ENCODE measurements at regions not wholly inside any gene's neighbourhood (a gene's known extent, or its start where the extent isn't known, plus 50 kb on each side); places are given as distances from the start of the nearest gene placed in this dataset.

DNA sequence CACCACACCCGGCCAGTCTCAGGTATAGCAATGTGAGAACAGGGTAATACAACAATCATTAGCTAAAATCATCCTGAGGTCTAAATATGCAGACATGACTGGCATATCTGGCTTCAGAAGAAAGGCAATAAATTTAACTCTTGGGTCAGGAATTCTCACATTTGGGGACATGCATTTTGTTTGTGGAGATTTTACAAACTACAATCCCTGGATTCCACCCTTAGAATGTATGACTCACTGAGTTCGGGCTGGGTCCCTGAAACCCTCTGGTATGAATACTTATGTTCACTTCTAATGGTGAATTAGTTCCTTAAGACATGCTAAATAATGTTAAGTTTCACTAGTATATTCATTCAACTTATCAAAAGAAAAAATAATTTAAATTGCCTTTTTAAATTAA lies 98.9 kb upstream of the HMGA2 start:
- H3K27me3 Mint-ChIP-seq (ENCODE audit: low read depth, unreplicated experiment): peaks cover 2% of the 10 kb centered on the region
- Histone ChIP-seq H3K4me3 (ENCODE audit: insufficient read depth, low read depth, low read length) (no peak overlapping the region), H3K9me3 (ENCODE audit: insufficient read depth, low read depth, low read length) (no peaks in the 10 kb centered on the region), H3K4me2 (ENCODE audit: low read length) (no peak overlapping the region), H4K20me1 (ENCODE audit: insufficient read depth, low read length) (no peaks in the 10 kb centered on the region), H3K79me2 (ENCODE audit: insufficient read depth, low read length) (no peaks in the 10 kb centered on the region), H3K9ac (ENCODE audit: low read length) (no peak overlapping the region), H3K4me1 (ENCODE audit: insufficient read depth, low read length) (peaks cover 10% of the 10 kb centered on the region), H3K36me3 (ENCODE audit: insufficient read depth, low read length) (no peaks in the 10 kb centered on the region), H3K27me3 (ENCODE audit: insufficient read depth, low read length) (no peaks in the 10 kb centered on the region), H2AFZ (ENCODE audit: low read depth, low read length) (no peak overlapping the region), H3K27ac (ENCODE audit: low read depth, low read length) (no peak overlapping the region)
- no peak for FAIRE-seq
- no peaks in the 10 kb centered on the region for H3K9me3 Mint-ChIP-seq (ENCODE audit: unreplicated experiment)
- H3K36me3 Mint-ChIP-seq (ENCODE audit: low read depth, unreplicated experiment): no peaks in the 10 kb centered on the region
- DNase-seq (ENCODE audit: low read depth): peak; percentile 47
- no peak for TF ChIP-seq EZH2 (IDR thresholded peaks at IDR 0.05; ENCODE audit: insufficient read depth, low read length)
- TF ChIP-seq, protein P1, sequence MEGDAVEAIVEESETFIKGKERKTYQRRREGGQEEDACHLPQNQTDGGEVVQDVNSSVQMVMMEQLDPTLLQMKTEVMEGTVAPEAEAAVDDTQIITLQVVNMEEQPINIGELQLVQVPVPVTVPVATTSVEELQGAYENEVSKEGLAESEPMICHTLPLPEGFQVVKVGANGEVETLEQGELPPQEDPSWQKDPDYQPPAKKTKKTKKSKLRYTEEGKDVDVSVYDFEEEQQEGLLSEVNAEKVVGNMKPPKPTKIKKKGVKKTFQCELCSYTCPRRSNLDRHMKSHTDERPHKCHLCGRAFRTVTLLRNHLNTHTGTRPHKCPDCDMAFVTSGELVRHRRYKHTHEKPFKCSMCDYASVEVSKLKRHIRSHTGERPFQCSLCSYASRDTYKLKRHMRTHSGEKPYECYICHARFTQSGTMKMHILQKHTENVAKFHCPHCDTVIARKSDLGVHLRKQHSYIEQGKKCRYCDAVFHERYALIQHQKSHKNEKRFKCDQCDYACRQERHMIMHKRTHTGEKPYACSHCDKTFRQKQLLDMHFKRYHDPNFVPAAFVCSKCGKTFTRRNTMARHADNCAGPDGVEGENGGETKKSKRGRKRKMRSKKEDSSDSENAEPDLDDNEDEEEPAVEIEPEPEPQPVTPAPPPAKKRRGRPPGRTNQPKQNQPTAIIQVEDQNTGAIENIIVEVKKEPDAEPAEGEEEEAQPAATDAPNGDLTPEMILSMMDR (IDR thresholded peaks at IDR 0.05; ENCODE audit: insufficient read depth, low read depth, low read length): no peak
- H3K4me3 Mint-ChIP-seq (ENCODE audit: unreplicated experiment): no peak overlapping the region
- H3K4me1 Mint-ChIP-seq (ENCODE audit: low read depth, unreplicated experiment): peaks cover 11% of the 10 kb centered on the region
- H3K27ac Mint-ChIP-seq (ENCODE audit: unreplicated experiment): no peak overlapping the region

DNA sequence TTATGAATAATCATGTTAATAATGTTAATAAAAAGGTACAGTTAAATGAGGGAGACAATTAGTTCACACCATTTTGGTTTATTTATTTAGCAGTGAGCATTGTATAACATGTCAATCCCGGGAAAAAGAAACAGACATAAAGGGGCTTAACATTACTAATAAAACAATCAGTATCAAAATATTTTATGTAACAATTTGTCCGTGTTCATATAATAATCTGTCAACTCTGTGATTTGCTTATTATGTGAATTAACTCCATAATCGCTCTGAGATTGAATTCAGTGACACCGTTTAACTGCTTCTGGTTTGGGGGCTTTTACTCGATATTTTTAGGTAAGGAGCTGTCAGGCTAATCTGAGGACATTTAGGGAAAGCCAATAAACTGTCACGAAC lies 95.8 kb upstream of the HMGA2 start:
- Histone ChIP-seq H3K79me2 (ENCODE audit: insufficient read depth, low read length) (no peaks in the 10 kb centered on the region), H3K27ac (ENCODE audit: low read depth, low read length) (peak overlapping the region; percentile 79), H3K27me3 (ENCODE audit: insufficient read depth, low read length) (no peaks in the 10 kb centered on the region), H3K9ac (ENCODE audit: low read length) (peak overlapping the region; percentile 87), H3K36me3 (ENCODE audit: insufficient read depth, low read length) (no peaks in the 10 kb centered on the region), H3K4me3 (ENCODE audit: insufficient read depth, low read depth, low read length) (peak overlapping the region; percentile 61), H3K4me1 (ENCODE audit: insufficient read depth, low read length) (peaks cover 3% of the 10 kb centered on the region), H2AFZ (ENCODE audit: low read depth, low read length) (peak overlapping the region; percentile 80), H4K20me1 (ENCODE audit: insufficient read depth, low read length) (no peaks in the 10 kb centered on the region), H3K4me2 (ENCODE audit: low read length) (peak overlapping the region; percentile 97), H3K9me3 (ENCODE audit: insufficient read depth, low read depth, low read length) (no peaks in the 10 kb centered on the region)
- peaks cover 2% of the 10 kb centered on the region for H3K27me3 Mint-ChIP-seq (ENCODE audit: low read depth, unreplicated experiment)
- H3K4me3 Mint-ChIP-seq (ENCODE audit: unreplicated experiment): peak overlapping the region; percentile 86
- no peak for DNase-seq (ENCODE audit: low read depth)
- H3K9me3 Mint-ChIP-seq (ENCODE audit: unreplicated experiment): no peaks in the 10 kb centered on the region
- TF ChIP-seq EZH2 (IDR thresholded peaks at IDR 0.05; ENCODE audit: insufficient read depth, low read length): no peak
- TF ChIP-seq, protein P1 (IDR thresholded peaks at IDR 0.05; ENCODE audit: insufficient read depth, low read depth, low read length): no peak
- peak overlapping the region; percentile 86 for H3K27ac Mint-ChIP-seq (ENCODE audit: unreplicated experiment)
- H3K4me1 Mint-ChIP-seq (ENCODE audit: low read depth, unreplicated experiment): peaks cover 8% of the 10 kb centered on the region
- FAIRE-seq: no peak
- H3K36me3 Mint-ChIP-seq (ENCODE audit: low read depth, unreplicated experiment): no peaks in the 10 kb centered on the region

DNA sequence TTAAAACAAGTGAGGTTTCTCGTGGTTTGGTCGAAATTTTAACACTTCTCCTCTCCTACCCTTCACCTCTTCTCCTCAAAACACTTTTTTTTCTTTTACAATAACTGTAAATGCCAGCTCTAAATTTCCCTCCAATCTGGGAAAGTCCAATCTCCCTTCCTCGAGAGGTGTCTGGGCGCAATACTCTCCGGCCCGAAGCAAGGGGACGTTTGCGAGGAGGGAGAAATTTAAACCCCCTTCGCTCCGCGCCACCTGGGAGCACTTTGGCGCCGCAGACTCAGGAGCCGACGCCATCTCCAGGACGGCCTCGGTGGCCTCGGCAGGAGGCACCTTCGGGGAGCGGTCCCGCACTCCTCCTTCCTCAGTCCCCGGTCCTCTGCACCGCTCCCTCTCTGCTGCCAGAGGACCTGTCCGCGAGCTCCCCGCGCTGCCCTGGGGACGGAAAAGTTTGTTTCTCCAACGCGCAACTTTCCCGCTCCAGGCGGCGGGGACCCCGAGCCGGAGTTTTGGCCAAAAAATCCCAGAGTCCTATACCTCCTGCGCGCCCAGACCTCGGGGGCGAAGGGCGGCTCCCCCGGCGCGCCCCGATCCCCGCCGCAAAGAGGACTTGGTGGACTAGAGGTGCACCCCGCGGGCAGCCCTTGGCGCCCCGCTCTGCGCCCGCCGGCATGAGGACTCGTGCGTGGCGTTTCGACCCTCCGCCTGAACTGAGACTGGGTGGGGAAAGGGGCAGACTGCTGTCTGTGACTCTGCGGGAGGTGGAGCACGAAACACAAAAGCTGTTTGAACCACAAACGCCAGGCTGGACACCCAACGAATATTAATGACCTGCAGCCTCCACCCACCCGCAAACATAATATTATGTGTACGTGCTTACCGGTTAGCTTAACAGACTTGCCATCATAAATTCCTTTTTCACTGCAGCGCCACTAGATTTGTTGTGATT lies 95.2 kb upstream of the HMGA2 start:
- peak overlapping the region; percentile 86 for H3K27ac Mint-ChIP-seq (ENCODE audit: unreplicated experiment)

More for the DNA sequence above, 95.2 kb upstream of the HMGA2 start:
- H3K79me2 ChIP-seq (ENCODE audit: insufficient read depth, low read length): no peaks in the 10 kb centered on the region
- H3K27me3 Mint-ChIP-seq (ENCODE audit: low read depth, unreplicated experiment): peaks cover 2% of the 10 kb centered on the region
- H3K36me3 ChIP-seq (ENCODE audit: insufficient read depth, low read length): no peaks in the 10 kb centered on the region
- no peaks in the 10 kb centered on the region for H3K36me3 Mint-ChIP-seq (ENCODE audit: low read depth, unreplicated experiment)
- no peaks in the 10 kb centered on the region for H3K9me3 Mint-ChIP-seq (ENCODE audit: unreplicated experiment)
- H3K9me3 ChIP-seq (ENCODE audit: insufficient read depth, low read depth, low read length): no peaks in the 10 kb centered on the region
- peak overlapping the region; percentile 79 for H3K27ac ChIP-seq (ENCODE audit: low read depth, low read length)
- no peaks in the 10 kb centered on the region for H3K27me3 ChIP-seq (ENCODE audit: insufficient read depth, low read length)
- peaks cover 8% of the 10 kb centered on the region for H3K4me1 Mint-ChIP-seq (ENCODE audit: low read depth, unreplicated experiment)
- DNase-seq (ENCODE audit: low read depth) (peak; percentile 17), FAIRE-seq (no peak)
- TF ChIP-seq EZH2 (IDR thresholded peaks at IDR 0.05; ENCODE audit: insufficient read depth, low read length): peak; percentile 47
- TF ChIP-seq, protein P1 (IDR thresholded peaks at IDR 0.05; ENCODE audit: insufficient read depth, low read depth, low read length): no peak
- H2AFZ ChIP-seq (ENCODE audit: low read depth, low read length): peak overlapping the region; percentile 80
- peaks cover 3% of the 10 kb centered on the region for H3K4me1 ChIP-seq (ENCODE audit: insufficient read depth, low read length)
- H3K4me3 ChIP-seq (ENCODE audit: insufficient read depth, low read depth, low read length): peak overlapping the region; percentile 61
- H3K9ac ChIP-seq (ENCODE audit: low read length): peak overlapping the region; percentile 87
- peak overlapping the region; percentile 97 for H3K4me2 ChIP-seq (ENCODE audit: low read length)
- H4K20me1 ChIP-seq (ENCODE audit: insufficient read depth, low read length): no peaks in the 10 kb centered on the region
- peak overlapping the region; percentile 86 for H3K4me3 Mint-ChIP-seq (ENCODE audit: unreplicated experiment)

Data from astrocyte (in vitro differentiated cells and primary cell).